ENCODE measurements at regions not wholly inside any gene's neighbourhood (a gene's known extent, or its start where the extent isn't known, plus 50 kb on each side); places are given as distances from the start of the nearest gene placed in this dataset.

GRCh38 chr13:99135591-99135990, 65.1 kb upstream of the UBAC2 start:
- peaks cover 7% of the 10 kb centered on the region for H3K4me1 Mint-ChIP-seq
- H3K27me3 Mint-ChIP-seq (ENCODE audit: low read depth), result peaks cover 12% of the 10 kb centered on the region
- H3K9me3 Mint-ChIP-seq, result peaks cover 17% of the 10 kb centered on the region
- no peak overlapping the region for H3K27ac Mint-ChIP-seq
- H3K4me3 Mint-ChIP-seq, result no peak overlapping the region
- ATAC-seq (no peak), DNase-seq (ENCODE audit: low spot score) (no peak)
- H3K36me3 Mint-ChIP-seq, result peaks cover 12% of the 10 kb centered on the region
- POLR2A ChIA-PET, result no interaction called here
- TF ChIP-seq PREB (CRISPR knock-in tag; IDR thresholded peaks at IDR 0.05; ENCODE audit: borderline replicate concordance), result no peak
- no peak for TF ChIP-seq ARID4B (CRISPR knock-in tag; IDR thresholded peaks at IDR 0.05; ENCODE audit: borderline replicate concordance)
- TF ChIP-seq ZNF317 (CRISPR knock-in tag; IDR thresholded peaks at IDR 0.05; ENCODE audit: borderline replicate concordance, low read depth), result no peak
- TF ChIP-seq ZSCAN18 (CRISPR knock-in tag; IDR thresholded peaks at IDR 0.05), result no peak
- no peak for TF ChIP-seq AFF4 (CRISPR knock-in tag; IDR thresholded peaks at IDR 0.05; ENCODE audit: borderline replicate concordance)
- no peak for TF ChIP-seq E2F4 (CRISPR knock-in tag; IDR thresholded peaks at IDR 0.05; ENCODE audit: borderline replicate concordance, low read depth)
- TF ChIP-seq ATF1 (CRISPR knock-in tag; IDR thresholded peaks at IDR 0.05), result no peak
- TF ChIP-seq NFE2L1 (CRISPR knock-in tag; IDR thresholded peaks at IDR 0.05), result no peak
- TF ChIP-seq ZNF219 (CRISPR knock-in tag; IDR thresholded peaks at IDR 0.05; ENCODE audit: borderline replicate concordance), result no peak
- no peak for TF ChIP-seq ELF4 (CRISPR knock-in tag; IDR thresholded peaks at IDR 0.05; ENCODE audit: low read depth)
- no peak for TF ChIP-seq EMX1 (CRISPR knock-in tag; IDR thresholded peaks at IDR 0.05)
- no peak for TF ChIP-seq FOXJ3 (CRISPR knock-in tag; IDR thresholded peaks at IDR 0.05; ENCODE audit: borderline replicate concordance)
- no peak for TF ChIP-seq ZBTB43 (CRISPR knock-in tag; IDR thresholded peaks at IDR 0.05)
- TF ChIP-seq KAT7 (CRISPR knock-in tag; IDR thresholded peaks at IDR 0.05; ENCODE audit: borderline replicate concordance), result no peak
- no peak for TF ChIP-seq ZNF138 (CRISPR knock-in tag; conservative IDR thresholded peaks at IDR 0.05)
- no peak for TF ChIP-seq TP53 (CRISPR knock-in tag; IDR thresholded peaks at IDR 0.05)
- TF ChIP-seq RORB (CRISPR knock-in tag; IDR thresholded peaks at IDR 0.05), result no peak
- no peak for TF ChIP-seq HMGXB4 (CRISPR knock-in tag; IDR thresholded peaks at IDR 0.05)
- CTCF ChIA-PET, result no interaction called here

All from WTC11 (cell line).